ENCODE measurements at regions not wholly inside any gene's neighbourhood (a gene's known extent, or its start where the extent isn't known, plus 50 kb on each side); places are given as distances from the start of the nearest gene placed in this dataset.

GRCh38 chr2:62379566-62379965 is 126.4 kb downstream of the TMEM17 start:
- H3K36me3 ChIP-seq (ENCODE audit: control insufficient read depth, insufficient read depth, low read length), result no peaks in the 10 kb centered on the region
- no peaks in the 10 kb centered on the region for H3K4me1 ChIP-seq (ENCODE audit: control insufficient read depth, insufficient read depth, low read length, poor library complexity, severe bottlenecking)
- no peak overlapping the region for H3K27ac ChIP-seq (ENCODE audit: insufficient read depth, low read length, poor library complexity, severe bottlenecking)
- no peaks in the 10 kb centered on the region for H3K27me3 ChIP-seq (replicated peaks; ENCODE audit: control insufficient read depth, insufficient read depth, low read length, poor library complexity, severe bottlenecking)
- H3K4me3 ChIP-seq (ENCODE audit: insufficient read depth, low read depth, low read length, poor library complexity, severe bottlenecking), result no peak overlapping the region
- DNase-seq, result no peak
- no peaks in the 10 kb centered on the region for H3K9me3 ChIP-seq (ENCODE audit: control insufficient read depth, low read length)

- DNase-seq, result no peak
- H3K36me3 ChIP-seq (ENCODE audit: control insufficient read depth, insufficient read depth, low read length), result no peaks in the 10 kb centered on the region
- H3K4me3 ChIP-seq (ENCODE audit: insufficient read depth, low read depth, low read length, poor library complexity, severe bottlenecking), result no peak overlapping the region
- H3K27me3 ChIP-seq (replicated peaks; ENCODE audit: control insufficient read depth, insufficient read depth, low read length, poor library complexity, severe bottlenecking), result no peaks in the 10 kb centered on the region
- no peaks in the 10 kb centered on the region for H3K9me3 ChIP-seq (ENCODE audit: control insufficient read depth, low read length)
- no peak overlapping the region for H3K27ac ChIP-seq (ENCODE audit: insufficient read depth, low read length, poor library complexity, severe bottlenecking)
- H3K4me1 ChIP-seq (ENCODE audit: control insufficient read depth, insufficient read depth, low read length, poor library complexity, severe bottlenecking), result no peaks in the 10 kb centered on the region
Measured at GRCh38 chr2:62375113-62375420, 130.9 kb downstream of the TMEM17 start.

- no peaks in the 10 kb centered on the region for H3K27me3 ChIP-seq (replicated peaks; ENCODE audit: control insufficient read depth, insufficient read depth, low read length, poor library complexity, severe bottlenecking)
- DNase-seq, result no peak
- H3K4me3 ChIP-seq (ENCODE audit: insufficient read depth, low read depth, low read length, poor library complexity, severe bottlenecking), result no peak overlapping the region
- H3K9me3 ChIP-seq (ENCODE audit: control insufficient read depth, low read length), result no peaks in the 10 kb centered on the region
- H3K4me1 ChIP-seq (ENCODE audit: control insufficient read depth, insufficient read depth, low read length, poor library complexity, severe bottlenecking), result no peaks in the 10 kb centered on the region
- H3K36me3 ChIP-seq (ENCODE audit: control insufficient read depth, insufficient read depth, low read length), result no peaks in the 10 kb centered on the region
- no peak overlapping the region for H3K27ac ChIP-seq (ENCODE audit: insufficient read depth, low read length, poor library complexity, severe bottlenecking)
Measured at GRCh38 chr2:62374301-62375112, 131.5 kb downstream of the TMEM17 start.

- Histone ChIP-seq H3K27ac (ENCODE audit: insufficient read depth, low read length, poor library complexity, severe bottlenecking) (no peak overlapping the region), H3K4me1 (ENCODE audit: control insufficient read depth, insufficient read depth, low read length, poor library complexity, severe bottlenecking) (no peaks in the 10 kb centered on the region), H3K36me3 (ENCODE audit: control insufficient read depth, insufficient read depth, low read length) (no peaks in the 10 kb centered on the region), H3K9me3 (ENCODE audit: control insufficient read depth, low read length) (no peaks in the 10 kb centered on the region), H3K27me3 (replicated peaks; ENCODE audit: control insufficient read depth, insufficient read depth, low read length, poor library complexity, severe bottlenecking) (no peaks in the 10 kb centered on the region), H3K4me3 (ENCODE audit: insufficient read depth, low read depth, low read length, poor library complexity, severe bottlenecking) (no peak overlapping the region)
- no peak for DNase-seq
Measured at GRCh38 chr2:62372824-62373223, 133.2 kb downstream of the TMEM17 start.

- H3K4me3 ChIP-seq (ENCODE audit: insufficient read depth, low read depth, low read length, poor library complexity, severe bottlenecking), result no peak overlapping the region
- no peaks in the 10 kb centered on the region for H3K36me3 ChIP-seq (ENCODE audit: control insufficient read depth, insufficient read depth, low read length)
- DNase-seq, result no peak
- H3K4me1 ChIP-seq (ENCODE audit: control insufficient read depth, insufficient read depth, low read length, poor library complexity, severe bottlenecking), result no peaks in the 10 kb centered on the region
- H3K27ac ChIP-seq (ENCODE audit: insufficient read depth, low read length, poor library complexity, severe bottlenecking), result no peak overlapping the region
- no peaks in the 10 kb centered on the region for H3K27me3 ChIP-seq (replicated peaks; ENCODE audit: control insufficient read depth, insufficient read depth, low read length, poor library complexity, severe bottlenecking)
- no peaks in the 10 kb centered on the region for H3K9me3 ChIP-seq (ENCODE audit: control insufficient read depth, low read length)
Measured at GRCh38 chr2:62370321-62371250, 135.4 kb downstream of the TMEM17 start.

- no peaks in the 10 kb centered on the region for H3K36me3 ChIP-seq (ENCODE audit: control insufficient read depth, insufficient read depth, low read length)
- no peak overlapping the region for H3K4me3 ChIP-seq (ENCODE audit: insufficient read depth, low read depth, low read length, poor library complexity, severe bottlenecking)
- no peak for DNase-seq
- H3K27me3 ChIP-seq (replicated peaks; ENCODE audit: control insufficient read depth, insufficient read depth, low read length, poor library complexity, severe bottlenecking), result no peaks in the 10 kb centered on the region
- no peak overlapping the region for H3K27ac ChIP-seq (ENCODE audit: insufficient read depth, low read length, poor library complexity, severe bottlenecking)
- H3K9me3 ChIP-seq (ENCODE audit: control insufficient read depth, low read length), result no peaks in the 10 kb centered on the region
- H3K4me1 ChIP-seq (ENCODE audit: control insufficient read depth, insufficient read depth, low read length, poor library complexity, severe bottlenecking), result no peaks in the 10 kb centered on the region
Measured at GRCh38 chr2:62369541-62370202, 136.3 kb downstream of the TMEM17 start.

GRCh38 chr2:62364791-62365528 is 141.0 kb downstream of the TMEM17 start:
- Histone ChIP-seq H3K36me3 (ENCODE audit: control insufficient read depth, insufficient read depth, low read length) (no peaks in the 10 kb centered on the region), H3K9me3 (ENCODE audit: control insufficient read depth, low read length) (no peaks in the 10 kb centered on the region), H3K4me3 (ENCODE audit: insufficient read depth, low read depth, low read length, poor library complexity, severe bottlenecking) (no peak overlapping the region), H3K27ac (ENCODE audit: insufficient read depth, low read length, poor library complexity, severe bottlenecking) (no peak overlapping the region), H3K4me1 (ENCODE audit: control insufficient read depth, insufficient read depth, low read length, poor library complexity, severe bottlenecking) (no peaks in the 10 kb centered on the region), H3K27me3 (replicated peaks; ENCODE audit: control insufficient read depth, insufficient read depth, low read length, poor library complexity, severe bottlenecking) (no peaks in the 10 kb centered on the region)
- no peak for DNase-seq

- no peak overlapping the region for H3K27ac ChIP-seq (ENCODE audit: insufficient read depth, low read length, poor library complexity, severe bottlenecking)
- H3K27me3 ChIP-seq (replicated peaks; ENCODE audit: control insufficient read depth, insufficient read depth, low read length, poor library complexity, severe bottlenecking), result no peaks in the 10 kb centered on the region
- no peaks in the 10 kb centered on the region for H3K4me1 ChIP-seq (ENCODE audit: control insufficient read depth, insufficient read depth, low read length, poor library complexity, severe bottlenecking)
- no peaks in the 10 kb centered on the region for H3K9me3 ChIP-seq (ENCODE audit: control insufficient read depth, low read length)
- no peaks in the 10 kb centered on the region for H3K36me3 ChIP-seq (ENCODE audit: control insufficient read depth, insufficient read depth, low read length)
- no peak overlapping the region for H3K4me3 ChIP-seq (ENCODE audit: insufficient read depth, low read depth, low read length, poor library complexity, severe bottlenecking)
- no peak for DNase-seq
Measured at GRCh38 chr2:62363166-62363565, 142.8 kb downstream of the TMEM17 start.

GRCh38 chr2:62362561-62362960 is 143.4 kb downstream of the TMEM17 start:
- Histone ChIP-seq H3K4me1 (ENCODE audit: control insufficient read depth, insufficient read depth, low read length, poor library complexity, severe bottlenecking) (no peaks in the 10 kb centered on the region), H3K9me3 (ENCODE audit: control insufficient read depth, low read length) (no peaks in the 10 kb centered on the region), H3K36me3 (ENCODE audit: control insufficient read depth, insufficient read depth, low read length) (no peaks in the 10 kb centered on the region), H3K27me3 (replicated peaks; ENCODE audit: control insufficient read depth, insufficient read depth, low read length, poor library complexity, severe bottlenecking) (no peaks in the 10 kb centered on the region), H3K4me3 (ENCODE audit: insufficient read depth, low read depth, low read length, poor library complexity, severe bottlenecking) (no peak overlapping the region), H3K27ac (ENCODE audit: insufficient read depth, low read length, poor library complexity, severe bottlenecking) (no peak overlapping the region)
- no peak for DNase-seq
